Neural cell (in vitro differentiated cells): ENCODE measurements at regions not wholly inside any gene's neighbourhood (a gene's known extent, or its start where the extent isn't known, plus 50 kb on each side); places are given as distances from the start of the nearest gene placed in this dataset.

Source experiments
- H2AFZ ChIP-seq: fragments of 200-600, 300-800 bp; sonication (generic), shearing (Covaris generic); 2 replicates; pipeline ENCODE4 v1.6.0; 2014; ENCODE audit warnings: low read depth, mild to moderate bottlenecking, antibody characterized with exemption, low read length, moderate library complexity
- H3F3A ChIP-seq: fragments of 200-600 bp; shearing (Covaris generic); 2 replicates; pipeline ENCODE4 v1.6.1; 2016; ENCODE audit warnings: mild to moderate bottlenecking, moderate library complexity, mixed read lengths, antibody characterized with exemption, low read length; ENCODE audit not compliant: insufficient read depth, poor library complexity, severe bottlenecking
- H3K27ac ChIP-seq: fragments of 200-600, 300-800 bp; sonication (generic), shearing (Covaris generic); 2 replicates; pipeline ENCODE4 v1.5.1; 2014; ENCODE audit warnings: mild to moderate bottlenecking, low read length, moderate library complexity
- H3K27me3 ChIP-seq: fragments of 300-800, 200-600 bp; sonication (generic), shearing (Covaris generic); 2 replicates; pipeline ENCODE4 v1.6.0; 2014; ENCODE audit warnings: mild to moderate bottlenecking, low read depth, low read length, moderate library complexity; ENCODE audit not compliant: insufficient read depth
- H3K36me3 ChIP-seq: fragments of 300-800, 200-600 bp; sonication (generic), shearing (Covaris generic); 2 replicates; pipeline ENCODE4 v1.5.1; 2014; ENCODE audit warnings: mild to moderate bottlenecking, antibody characterized with exemption, low read length, moderate library complexity; ENCODE audit not compliant: insufficient read depth
- H3K4me2 ChIP-seq: fragments of 300-800, 200-600 bp; sonication (generic), shearing (Covaris generic); 2 replicates; pipeline ENCODE4 v1.6.0; 2014; ENCODE audit warnings: mild to moderate bottlenecking, low read length
- H3K4me3 ChIP-seq: fragments of 300-800, 200-600 bp; sonication (generic), shearing (Covaris generic); 2 replicates; pipeline ENCODE4 v1.5.1; 2014; ENCODE audit warnings: mild to moderate bottlenecking, low read length, moderate library complexity
- H3K79me2 ChIP-seq: fragments of 200-600 bp; shearing (Covaris generic); replicated peaks from 2 replicates; pipeline ENCODE4 v1.6.0; 2014; ENCODE audit warnings: mild to moderate bottlenecking, low read length, moderate library complexity; ENCODE audit not compliant: insufficient read depth
- H3K9ac ChIP-seq: fragments of 300-800, 200-600 bp; sonication (generic), shearing (Covaris generic); 2 replicates; pipeline ENCODE4 v1.6.1; 2016; ENCODE audit warnings: mild to moderate bottlenecking, low read length, mixed read lengths
- H3K9me2 ChIP-seq: fragments of 200-600 bp; shearing (Covaris generic); 2 replicates; pipeline ENCODE4 v1.6.1; 2016; ENCODE audit warnings: mild to moderate bottlenecking, low read length, mixed read lengths; ENCODE audit not compliant: insufficient read depth
- H3K9me3 ChIP-seq: fragments of 200-600, 300-800 bp; sonication (generic), shearing (Covaris generic); 2 replicates; pipeline ENCODE4 v1.6.1; 2016; ENCODE audit warnings: mild to moderate bottlenecking, mixed run types, low read length, moderate library complexity, mixed read lengths
- H4K20me1 ChIP-seq: fragments of 200-600 bp; shearing (Covaris generic); 2 replicates; pipeline ENCODE4 v1.6.1; 2016; ENCODE audit warnings: mild to moderate bottlenecking, mixed run types; ENCODE audit not compliant: insufficient read depth
- CTCF ChIP-seq: fragments of 450-650 bp; IDR thresholded peaks from 2 replicates; pipeline ENCODE4 v1.5.1; 2014; ENCODE audit warnings: antibody characterized with exemption, mild to moderate bottlenecking, moderate library complexity; ENCODE audit not compliant: poor library complexity, severe bottlenecking
- EP300 ChIP-seq: fragments of 450-650 bp; conservative IDR thresholded peaks from 2 replicates; pipeline ENCODE4 v1.6.1; 2014; ENCODE audit warnings: antibody characterized with exemption, mild to moderate bottlenecking, moderate library complexity; ENCODE audit not compliant: poor library complexity, severe bottlenecking
- EZH2 ChIP-seq: fragments of 200-600, 300-800 bp; shearing (Covaris generic), sonication (generic); IDR thresholded peaks from 2 replicates; pipeline ENCODE4 v1.6.1; 2014; ENCODE audit warnings: antibody characterized with exemption, low read length, borderline replicate concordance, mild to moderate bottlenecking; ENCODE audit not compliant: insufficient read depth, poor library complexity, severe bottlenecking
- MXI1 ChIP-seq: fragments of 450-650 bp; conservative IDR thresholded peaks from 2 replicates; pipeline ENCODE4 v1.6.1; 2014; ENCODE audit warnings: antibody characterized with exemption, mild to moderate bottlenecking; ENCODE audit not compliant: poor library complexity, severe bottlenecking
- POLR2AphosphoS5 ChIP-seq: IDR thresholded peaks from 2 replicates; pipeline ENCODE4 v1.6.1; 2012
- RAD21 ChIP-seq: fragments of 450-650 bp; conservative IDR thresholded peaks from 2 replicates; pipeline ENCODE4 v1.6.1; 2014; ENCODE audit warnings: antibody characterized with exemption, mild to moderate bottlenecking, moderate library complexity
- REST ChIP-seq: IDR thresholded peaks from 2 replicates; pipeline ENCODE4 v1.6.1; 2012; ENCODE audit warnings: borderline replicate concordance
- SMC3 ChIP-seq: fragments of 450-650 bp; conservative IDR thresholded peaks from 2 replicates; pipeline ENCODE4 v1.6.1; 2014; ENCODE audit warnings: antibody characterized with exemption, mild to moderate bottlenecking, moderate library complexity; ENCODE audit not compliant: poor library complexity
- TAF1 ChIP-seq: IDR thresholded peaks from 2 replicates; pipeline ENCODE4 v1.6.1; 2012; ENCODE audit warnings: low read depth

GRCh38 chr16:74053826-74054225, 242.8 kb upstream of the PSMD7 start:
- Histone ChIP-seq H2AFZ (no peak overlapping the region), H3K4me3 (no peak overlapping the region), H4K20me1 (no peaks in the 10 kb centered on the region), H3K36me3 (no peaks in the 10 kb centered on the region), H3K27me3 (no peaks in the 10 kb centered on the region), H3K27ac (no peak overlapping the region), H3K4me2 (no peak overlapping the region), H3K9me3 (no peaks in the 10 kb centered on the region), H3F3A (no peaks in the 10 kb centered on the region), H3K9ac (no peak overlapping the region), H3K79me2 (no peaks in the 10 kb centered on the region), H3K9me2 (no peaks in the 10 kb centered on the region)
- no peak for TF ChIP-seq CTCF
- TF ChIP-seq EP300, result no peak
- TF ChIP-seq SMC3, result no peak
- no peak for TF ChIP-seq MXI1

- H2AFZ ChIP-seq, result no peak overlapping the region
- no peaks in the 10 kb centered on the region for H3K36me3 ChIP-seq
- H3F3A ChIP-seq, result no peaks in the 10 kb centered on the region
- no peaks in the 10 kb centered on the region for H3K9me3 ChIP-seq
- no peaks in the 10 kb centered on the region for H3K9me2 ChIP-seq
- no peaks in the 10 kb centered on the region for H3K27me3 ChIP-seq
- H3K9ac ChIP-seq, result no peak overlapping the region
- no peaks in the 10 kb centered on the region for H4K20me1 ChIP-seq
- no peak overlapping the region for H3K4me3 ChIP-seq
- H3K27ac ChIP-seq, result no peak overlapping the region
- TF ChIP-seq CTCF (no peak), MXI1 (no peak), POLR2AphosphoS5 (no peak), RAD21 (no peak), TAF1 (no peak), REST (no peak), EP300 (no peak), EZH2 (no peak), SMC3 (no peak)
- H3K4me2 ChIP-seq, result no peak overlapping the region
- H3K79me2 ChIP-seq, result no peaks in the 10 kb centered on the region
These were observed 243.3 kb upstream of the PSMD7 start for GRCh38 chr16:74053312-74053711.
